Testis (tissue), 2 donors: ENCODE measurements at regions not wholly inside any gene's neighbourhood (a gene's known extent, or its start where the extent isn't known, plus 50 kb on each side); places are given as distances from the start of the nearest gene placed in this dataset.
"Not testable (repeated sequence)": the region's sequence is repeated elsewhere in the genome, so short reads cannot be mapped to it uniquely, and the experiment has no call there.

Experiments
- POLR2A ChIP-seq: fragments of 450-650 bp; IDR thresholded peaks from one replicate; pipeline ENCODE4 v1.6.1; 2017; ENCODE audit warnings: antibody characterized with exemption, mild to moderate bottlenecking, moderate library complexity
- TF ChIP-seq, protein P1 (sequence below), 3 experiments: fragments of 450-650 bp in 2 of 3; fragments of 200-600 bp in 1 of 3; sonication (generic) in 1 of 3; IDR thresholded peaks; one replicate each; pipeline ENCODE4 v1.5.1; 2016 to 2019; ENCODE audit warnings: antibody characterized with exemption in 3 of 3, mild to moderate bottlenecking in 2 of 3, moderate library complexity in 1 of 3

DNA sequence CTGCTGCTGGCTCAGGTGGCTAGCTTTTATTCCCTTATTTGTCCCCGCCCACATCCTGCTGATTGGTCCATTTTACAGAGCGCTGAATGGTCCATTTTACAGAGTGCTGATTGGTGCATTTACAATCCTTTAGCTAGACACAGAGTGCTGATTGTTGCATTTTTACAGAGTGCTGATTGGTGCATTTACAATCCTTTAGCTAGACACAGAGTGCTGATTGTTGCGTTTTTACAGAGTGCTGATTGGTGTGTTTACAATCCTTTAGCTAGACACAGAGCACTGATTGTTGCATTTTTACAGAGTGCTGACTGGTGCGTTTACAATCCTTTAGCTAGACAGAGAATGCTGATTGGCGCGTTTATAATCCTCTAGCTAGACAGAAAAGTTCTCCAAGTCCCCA is 107.8 kb upstream of the BMPER start:
- TF ChIP-seq, protein P1, sequence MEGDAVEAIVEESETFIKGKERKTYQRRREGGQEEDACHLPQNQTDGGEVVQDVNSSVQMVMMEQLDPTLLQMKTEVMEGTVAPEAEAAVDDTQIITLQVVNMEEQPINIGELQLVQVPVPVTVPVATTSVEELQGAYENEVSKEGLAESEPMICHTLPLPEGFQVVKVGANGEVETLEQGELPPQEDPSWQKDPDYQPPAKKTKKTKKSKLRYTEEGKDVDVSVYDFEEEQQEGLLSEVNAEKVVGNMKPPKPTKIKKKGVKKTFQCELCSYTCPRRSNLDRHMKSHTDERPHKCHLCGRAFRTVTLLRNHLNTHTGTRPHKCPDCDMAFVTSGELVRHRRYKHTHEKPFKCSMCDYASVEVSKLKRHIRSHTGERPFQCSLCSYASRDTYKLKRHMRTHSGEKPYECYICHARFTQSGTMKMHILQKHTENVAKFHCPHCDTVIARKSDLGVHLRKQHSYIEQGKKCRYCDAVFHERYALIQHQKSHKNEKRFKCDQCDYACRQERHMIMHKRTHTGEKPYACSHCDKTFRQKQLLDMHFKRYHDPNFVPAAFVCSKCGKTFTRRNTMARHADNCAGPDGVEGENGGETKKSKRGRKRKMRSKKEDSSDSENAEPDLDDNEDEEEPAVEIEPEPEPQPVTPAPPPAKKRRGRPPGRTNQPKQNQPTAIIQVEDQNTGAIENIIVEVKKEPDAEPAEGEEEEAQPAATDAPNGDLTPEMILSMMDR (IDR thresholded peaks at IDR 0.05): not testable (repeated sequence)
- not testable (repeated sequence) for TF ChIP-seq POLR2A
